ENCODE measurements at regions not wholly inside any gene's neighbourhood (a gene's known extent, or its start where the extent isn't known, plus 50 kb on each side); places are given as distances from the start of the nearest gene placed in this dataset.

DNA sequence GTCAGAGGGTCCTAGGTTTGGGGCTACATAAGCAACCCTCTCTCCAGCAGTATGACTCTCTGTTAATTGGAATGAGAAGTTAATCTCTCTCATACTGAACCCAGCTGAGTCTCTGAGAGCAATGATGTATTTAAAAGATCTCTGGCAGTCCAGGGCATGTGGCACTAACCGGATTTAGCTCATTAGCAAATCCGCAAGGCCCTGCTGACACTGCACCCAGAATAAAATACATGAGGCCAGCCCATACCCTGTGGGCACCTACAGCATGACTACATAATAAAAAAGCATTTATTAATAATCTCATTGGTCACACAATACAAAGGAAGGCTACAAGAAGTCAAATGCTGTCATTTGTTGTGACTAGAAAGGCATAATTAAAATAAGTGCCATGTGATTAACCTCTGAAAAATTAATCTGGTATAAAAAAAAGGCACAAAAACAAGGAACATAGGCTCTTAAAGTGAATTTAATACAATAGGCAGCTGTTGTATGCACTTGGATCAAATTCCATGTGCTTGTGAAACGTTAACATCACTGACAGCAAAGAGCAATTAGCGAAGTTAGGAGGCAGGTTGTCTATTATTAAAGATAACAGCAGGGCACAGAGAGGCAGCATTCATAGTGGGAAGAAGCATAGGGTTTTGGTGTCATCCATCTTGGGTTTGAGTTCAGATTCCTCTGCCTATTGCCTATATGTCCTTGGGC, 381.2 kb downstream of the WDR72 start:
- TF ChIP-seq SPI1 (IDR thresholded peaks at IDR 0.05; ENCODE audit: borderline replicate concordance, low read depth) = no peak
- no peak for TF ChIP-seq POLR2AphosphoS5 (IDR thresholded peaks at IDR 0.05; ENCODE audit: low read depth)
- TF ChIP-seq GABPA (IDR thresholded peaks at IDR 0.05; ENCODE audit: low read depth) = no peak
- TF ChIP-seq, protein P1, sequence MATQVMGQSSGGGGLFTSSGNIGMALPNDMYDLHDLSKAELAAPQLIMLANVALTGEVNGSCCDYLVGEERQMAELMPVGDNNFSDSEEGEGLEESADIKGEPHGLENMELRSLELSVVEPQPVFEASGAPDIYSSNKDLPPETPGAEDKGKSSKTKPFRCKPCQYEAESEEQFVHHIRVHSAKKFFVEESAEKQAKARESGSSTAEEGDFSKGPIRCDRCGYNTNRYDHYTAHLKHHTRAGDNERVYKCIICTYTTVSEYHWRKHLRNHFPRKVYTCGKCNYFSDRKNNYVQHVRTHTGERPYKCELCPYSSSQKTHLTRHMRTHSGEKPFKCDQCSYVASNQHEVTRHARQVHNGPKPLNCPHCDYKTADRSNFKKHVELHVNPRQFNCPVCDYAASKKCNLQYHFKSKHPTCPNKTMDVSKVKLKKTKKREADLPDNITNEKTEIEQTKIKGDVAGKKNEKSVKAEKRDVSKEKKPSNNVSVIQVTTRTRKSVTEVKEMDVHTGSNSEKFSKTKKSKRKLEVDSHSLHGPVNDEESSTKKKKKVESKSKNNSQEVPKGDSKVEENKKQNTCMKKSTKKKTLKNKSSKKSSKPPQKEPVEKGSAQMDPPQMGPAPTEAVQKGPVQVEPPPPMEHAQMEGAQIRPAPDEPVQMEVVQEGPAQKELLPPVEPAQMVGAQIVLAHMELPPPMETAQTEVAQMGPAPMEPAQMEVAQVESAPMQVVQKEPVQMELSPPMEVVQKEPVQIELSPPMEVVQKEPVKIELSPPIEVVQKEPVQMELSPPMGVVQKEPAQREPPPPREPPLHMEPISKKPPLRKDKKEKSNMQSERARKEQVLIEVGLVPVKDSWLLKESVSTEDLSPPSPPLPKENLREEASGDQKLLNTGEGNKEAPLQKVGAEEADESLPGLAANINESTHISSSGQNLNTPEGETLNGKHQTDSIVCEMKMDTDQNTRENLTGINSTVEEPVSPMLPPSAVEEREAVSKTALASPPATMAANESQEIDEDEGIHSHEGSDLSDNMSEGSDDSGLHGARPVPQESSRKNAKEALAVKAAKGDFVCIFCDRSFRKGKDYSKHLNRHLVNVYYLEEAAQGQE (IDR thresholded peaks at IDR 0.05; ENCODE audit: insufficient replicate concordance, low read depth) = no peak
- TF ChIP-seq CTCF (IDR thresholded peaks at IDR 0.05; ENCODE audit: insufficient read depth, low read length) = no peak
- H3K27me3 ChIP-seq (ENCODE audit: insufficient read depth, poor library complexity, severe bottlenecking) = no peaks in the 10 kb centered on the region
- no peak overlapping the region for H3K27ac ChIP-seq (replicated peaks)
- DNase-seq (ENCODE audit: low read depth in 1 of 2, low spot score in 1 of 2) = no peak
- H3K4me3 ChIP-seq (replicated peaks; ENCODE audit: insufficient read depth, low read length) = no peak overlapping the region

DNA sequence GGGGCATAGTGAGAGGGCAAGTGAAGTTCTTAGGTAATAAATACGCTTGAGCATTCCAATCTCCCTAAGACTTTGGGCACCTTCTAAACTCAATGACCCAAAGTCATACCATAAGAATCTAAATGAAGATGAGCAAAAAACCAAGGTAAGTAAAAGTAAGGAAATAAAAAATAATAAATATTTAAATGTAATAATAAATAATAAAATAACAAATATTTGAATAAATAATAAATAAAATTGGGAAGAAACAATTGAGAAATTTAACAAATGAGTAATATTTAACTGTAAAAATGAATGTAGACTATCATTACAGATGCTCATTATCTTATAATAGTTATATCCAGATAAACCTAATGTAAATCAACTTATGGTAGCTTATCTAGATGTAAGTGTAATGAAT, 391.7 kb downstream of the WDR72 start:
- H3K27me3 ChIP-seq (ENCODE audit: insufficient read depth, poor library complexity, severe bottlenecking) = no peaks in the 10 kb centered on the region
- no peak overlapping the region for H3K4me3 ChIP-seq (replicated peaks; ENCODE audit: insufficient read depth, low read length)
- DNase-seq (ENCODE audit: low read depth in 1 of 2, low spot score in 1 of 2) = no peak
- TF ChIP-seq, protein P1 (IDR thresholded peaks at IDR 0.05; ENCODE audit: insufficient replicate concordance, low read depth) = no peak
- TF ChIP-seq SPI1 (IDR thresholded peaks at IDR 0.05; ENCODE audit: borderline replicate concordance, low read depth) (no peak), POLR2AphosphoS5 (IDR thresholded peaks at IDR 0.05; ENCODE audit: low read depth) (no peak), GABPA (IDR thresholded peaks at IDR 0.05; ENCODE audit: low read depth) (no peak), CTCF (IDR thresholded peaks at IDR 0.05; ENCODE audit: insufficient read depth, low read length) (no peak)
- no peak overlapping the region for H3K27ac ChIP-seq (replicated peaks)

GRCh38 chr15:53360881-53361280, 398.6 kb downstream of the WDR72 start:
- Histone ChIP-seq H3K27ac (replicated peaks) (no peak overlapping the region), H3K4me3 (replicated peaks; ENCODE audit: insufficient read depth, low read length) (no peak overlapping the region), H3K27me3 (ENCODE audit: insufficient read depth, poor library complexity, severe bottlenecking) (no peaks in the 10 kb centered on the region)
- no peak for DNase-seq (ENCODE audit: low read depth in 1 of 2, low spot score in 1 of 2)
- TF ChIP-seq SPI1 (IDR thresholded peaks at IDR 0.05; ENCODE audit: borderline replicate concordance, low read depth) = no peak
- no peak for TF ChIP-seq CTCF (IDR thresholded peaks at IDR 0.05; ENCODE audit: insufficient read depth, low read length)

GRCh38 chr15:53359038-53359437, 400.4 kb downstream of the WDR72 start:
- DNase-seq (ENCODE audit: low read depth in 1 of 2, low spot score in 1 of 2) = no peak
- H3K27ac ChIP-seq (replicated peaks) = no peak overlapping the region
- H3K27me3 ChIP-seq (ENCODE audit: insufficient read depth, poor library complexity, severe bottlenecking) = no peaks in the 10 kb centered on the region
- no peak overlapping the region for H3K4me3 ChIP-seq (replicated peaks; ENCODE audit: insufficient read depth, low read length)
- TF ChIP-seq POLR2AphosphoS5 (IDR thresholded peaks at IDR 0.05; ENCODE audit: low read depth) = no peak
- TF ChIP-seq GABPA (IDR thresholded peaks at IDR 0.05; ENCODE audit: low read depth) = no peak
- no peak for TF ChIP-seq SPI1 (IDR thresholded peaks at IDR 0.05; ENCODE audit: borderline replicate concordance, low read depth)
- no peak for TF ChIP-seq CTCF (IDR thresholded peaks at IDR 0.05; ENCODE audit: insufficient read depth, low read length)

All from HL-60 (cell line).